Esophagus (tissue), 2 donors: ENCODE measurements at regions not wholly inside any gene's neighbourhood (a gene's known extent, or its start where the extent isn't known, plus 50 kb on each side); places are given as distances from the start of the nearest gene placed in this dataset.
"Not testable (repeated sequence)": the region's sequence is repeated elsewhere in the genome, so short reads cannot be mapped to it uniquely, and the experiment has no call there.

Experiments used
- H3K27ac ChIP-seq, 2 donors: one replicate each; pipeline ENCODE4 v1.5.1; 2013; ENCODE audit warnings: low read depth in 2 of 2, mild to moderate bottlenecking in 2 of 2, inconsistent platforms in 1 of 2, low read length in 1 of 2, moderate library complexity in 1 of 2
- H3K27me3 ChIP-seq, 2 donors: one replicate each; pipeline ENCODE4 v1.6.1; 2013; ENCODE audit warnings: low read length in 2 of 2, control low read depth in 1 of 2, mild to moderate bottlenecking in 1 of 2; ENCODE audit not compliant: insufficient read depth in 2 of 2, control insufficient read depth in 1 of 2
- H3K36me3 ChIP-seq, 2 donors: one replicate each; pipeline ENCODE4 v1.6.1; 2013; ENCODE audit warnings: low read length in 1 of 2; ENCODE audit not compliant: control insufficient read depth in 2 of 2, insufficient read depth in 2 of 2
- H3K4me1 ChIP-seq, 2 donors: one replicate each; pipeline ENCODE4 v1.6.1; 2013; ENCODE audit warnings: low read length in 1 of 2; ENCODE audit not compliant: control insufficient read depth in 2 of 2, insufficient read depth in 2 of 2
- H3K4me3 ChIP-seq, 2 donors: one replicate each; pipeline ENCODE4 v1.5.1; 2013; ENCODE audit warnings: low read length in 2 of 2, mild to moderate bottlenecking in 2 of 2, low read depth in 1 of 2, moderate library complexity in 1 of 2
- H3K9me3 ChIP-seq, 2 donors: one replicate each; pipeline ENCODE4 v1.6.1; 2013; ENCODE audit warnings: mild to moderate bottlenecking in 2 of 2, low read depth in 1 of 2, low read length in 1 of 2, moderate library complexity in 1 of 2; ENCODE audit not compliant: control insufficient read depth in 2 of 2, insufficient read depth in 1 of 2
- WGBS, 2 donors: extraction: QIAGEN DNeasy Blood & Tissue Kit; methylation state at CpG; one replicate each; pipeline ENCODE4 v1.1.7; 2013; 5-methylcytosine and 5-hydroxymethylcytosine counted together
- donor health status: healthy with polysubstance abuse.
- donor health status: Bipolar disorder and iron deficiency.

GRCh38 chr7:65260673-65261072 lies 113.0 kb upstream of the ZNF92 start:
- not testable (repeated sequence) for H3K9me3 ChIP-seq, H3K4me3 ChIP-seq, H3K27me3 ChIP-seq, H3K27ac ChIP-seq, H3K36me3 ChIP-seq, H3K4me1 ChIP-seq
- 17% methylated on average over 4 to 6 of the region's 6 CpGs for WGBS, 2 donors

GRCh38 chr7:65259864-65260525 lies 113.7 kb upstream of the ZNF92 start:
- H3K27ac ChIP-seq, H3K27me3 ChIP-seq, H3K36me3 ChIP-seq, H3K9me3 ChIP-seq, H3K4me1 ChIP-seq, H3K4me3 ChIP-seq: not testable (repeated sequence)
- 42 to 58% methylated on average over 5 to 7 of the region's 10 CpGs for whole genome bisulfite sequencing, 2 donors

GRCh38 chr7:65254061-65254460 lies 119.6 kb upstream of the ZNF92 start:
- no peak overlapping the region for H3K4me3 ChIP-seq
- H3K27ac ChIP-seq: no peak overlapping the region
- no peaks in the 10 kb centered on the region for H3K27me3 ChIP-seq
- WGBS, 2 donors: 87 to 92% methylated on average over 1 of the region's 1 CpG
- H3K9me3 ChIP-seq: no peaks in the 10 kb centered on the region
- H3K36me3 ChIP-seq: no peaks in the 10 kb centered on the region
- peaks cover 4% of the 10 kb centered on the region in 2 donors for H3K4me1 ChIP-seq

DNA sequence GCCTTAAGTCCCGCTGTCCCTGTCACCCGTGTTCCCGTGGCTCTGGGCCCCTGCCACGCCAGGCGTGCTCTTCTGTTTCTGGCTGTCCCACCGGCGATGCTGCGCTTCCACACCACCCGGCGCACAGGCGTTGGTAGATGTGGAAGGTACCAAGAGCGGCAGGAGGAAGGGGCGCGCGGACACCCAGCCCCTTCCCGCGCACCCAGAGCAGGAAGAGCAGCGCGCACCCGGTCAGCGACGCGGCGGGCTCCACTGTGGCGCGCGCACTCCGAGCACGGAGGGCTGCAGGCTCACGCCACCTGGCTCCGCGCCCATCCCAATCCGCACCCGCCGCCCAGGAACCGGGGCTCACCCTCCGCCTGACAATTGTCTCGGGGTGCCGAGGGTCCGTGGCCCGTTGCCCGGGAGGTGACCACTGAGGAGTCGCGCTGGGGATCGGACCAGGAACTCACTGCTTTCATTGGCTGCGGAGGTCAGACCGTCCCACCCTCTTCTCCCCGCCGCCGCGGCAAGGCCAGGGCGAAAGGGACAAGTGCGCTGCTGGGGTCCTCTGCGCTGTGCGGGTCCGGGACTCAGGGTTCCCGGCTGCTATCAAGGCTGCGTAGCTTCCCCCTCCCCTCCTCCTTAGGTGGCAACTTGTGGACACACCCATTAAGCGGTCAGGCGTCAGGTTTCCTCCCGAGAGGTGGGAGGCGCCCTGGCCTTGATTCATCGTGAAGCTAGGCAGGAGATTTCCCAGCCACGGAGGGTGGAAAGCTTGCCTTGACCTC lies 121.6 kb upstream of the ZNF92 start:
- no peaks in the 10 kb centered on the region for H3K36me3 ChIP-seq
- H3K4me1 ChIP-seq: peaks cover 4% of the 10 kb centered on the region in 2 donors
- no peaks in the 10 kb centered on the region for H3K9me3 ChIP-seq
- H3K27ac ChIP-seq: no peak overlapping the region
- 1% methylated on average over 63 to 64 of the region's 64 CpGs for WGBS, 2 donors
- peak overlapping the region; percentile 57 to 64 for H3K4me3 ChIP-seq
- no peaks in the 10 kb centered on the region for H3K27me3 ChIP-seq

DNA sequence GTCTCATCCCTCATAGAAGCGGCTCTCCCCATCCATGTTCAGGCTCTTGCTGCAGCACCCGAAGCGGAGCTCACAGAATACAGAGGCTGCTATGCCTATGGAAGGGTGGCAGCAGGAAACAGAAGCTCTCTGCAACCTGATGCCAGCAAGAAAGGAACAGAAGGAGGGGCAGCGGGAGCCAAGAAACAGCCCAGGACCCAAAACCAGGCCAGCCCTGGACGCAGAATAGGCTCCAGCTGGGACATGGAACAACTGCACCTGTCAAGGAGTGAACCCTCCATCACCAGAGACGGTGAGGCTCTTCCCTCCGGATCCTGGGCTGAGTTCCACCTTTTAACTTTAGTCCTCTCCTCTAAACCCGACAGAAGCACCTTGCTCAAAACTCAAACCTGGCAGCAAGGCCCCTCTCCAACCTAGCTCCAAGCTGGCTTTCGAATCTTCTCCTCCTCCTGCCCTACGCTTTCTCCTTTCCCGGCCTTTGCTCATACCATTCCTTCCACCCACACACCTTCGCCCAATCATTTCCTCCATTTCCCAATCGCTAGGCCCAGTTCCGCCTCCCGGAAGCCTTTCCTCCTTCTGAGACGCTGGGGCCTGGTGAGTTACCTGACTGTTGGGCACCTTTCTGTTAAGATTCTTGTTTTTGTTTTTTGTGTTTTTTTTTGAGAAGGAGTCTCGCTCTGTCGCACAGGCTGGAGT lies 122.8 kb upstream of the ZNF92 start:
- Histone ChIP-seq H3K4me3 (no peak overlapping the region), H3K9me3 (no peaks in the 10 kb centered on the region), H3K36me3 (no peaks in the 10 kb centered on the region), H3K4me1 (peaks cover 4% of the 10 kb centered on the region in 2 donors), H3K27ac (no peak overlapping the region), H3K27me3 (no peaks in the 10 kb centered on the region)
- 93 to 95% methylated on average over 18 of the region's 18 CpGs for WGBS, 2 donors

GRCh38 chr7:65250216-65250615 lies 123.4 kb upstream of the ZNF92 start:
- Histone ChIP-seq H3K27me3 (no peaks in the 10 kb centered on the region), H3K4me3 (no peak overlapping the region), H3K4me1 (peaks cover 4% of the 10 kb centered on the region in 2 donors), H3K36me3 (no peaks in the 10 kb centered on the region), H3K27ac (no peak overlapping the region), H3K9me3 (no peaks in the 10 kb centered on the region)
- 64 to 66% methylated on average over 3 of the region's 3 CpGs for WGBS, 2 donors

DNA sequence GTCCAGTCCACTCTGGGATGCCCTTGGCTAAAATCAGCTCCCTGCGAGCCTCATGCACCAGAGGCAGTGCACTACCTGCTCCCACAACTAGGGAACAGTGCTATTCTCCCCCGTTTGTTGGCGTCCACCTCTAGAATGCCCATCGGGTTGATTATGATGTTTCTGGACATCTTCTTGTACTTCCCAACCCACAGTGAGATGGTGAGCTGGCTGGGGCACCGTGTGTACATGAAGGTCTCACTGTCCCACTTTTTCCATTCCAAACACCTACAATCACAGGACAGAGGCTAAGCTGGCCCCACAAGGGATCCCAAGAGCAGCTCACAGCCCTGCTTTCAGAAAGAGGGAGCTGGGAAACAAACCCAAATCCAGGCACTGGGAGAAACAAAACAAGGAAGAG lies 126.2 kb upstream of the ZNF92 start:
- no peak overlapping the region for H3K27ac ChIP-seq
- H3K9me3 ChIP-seq: no peaks in the 10 kb centered on the region
- peaks cover 4% of the 10 kb centered on the region in 2 donors for H3K4me1 ChIP-seq
- H3K27me3 ChIP-seq: no peaks in the 10 kb centered on the region
- no peaks in the 10 kb centered on the region for H3K36me3 ChIP-seq
- no peak overlapping the region for H3K4me3 ChIP-seq
- WGBS, 2 donors: 91 to 92% methylated on average over 5 of the region's 5 CpGs

GRCh38 chr7:65239707-65240352 lies 133.8 kb upstream of the ZNF92 start:
- no peaks in the 10 kb centered on the region for H3K36me3 ChIP-seq
- peak overlapping the region; percentile 33 to 36 for H3K4me3 ChIP-seq
- 0 to 4% methylated on average over 32 to 52 of the region's 52 CpGs for WGBS, 2 donors
- peaks cover 0 to 4% of the 10 kb centered on the region in 2 donors for H3K4me1 ChIP-seq
- H3K9me3 ChIP-seq: no peaks in the 10 kb centered on the region
- no peak overlapping the region for H3K27ac ChIP-seq
- no peaks in the 10 kb centered on the region for H3K27me3 ChIP-seq

- Histone ChIP-seq H3K27me3 (no peaks in the 10 kb centered on the region), H3K4me3 (peak overlapping the region in 1 of 2 donors; percentile 36), H3K9me3 (no peaks in the 10 kb centered on the region), H3K36me3 (no peaks in the 10 kb centered on the region), H3K4me1 (peaks cover 0 to 4% of the 10 kb centered on the region in 2 donors), H3K27ac (no peak overlapping the region)
- WGBS, 2 donors: 37 to 38% methylated on average over 20 of the region's 20 CpGs
Measured at GRCh38 chr7:65239324-65239706, 134.3 kb upstream of the ZNF92 start.
